ENCODE measurements at regions not wholly inside any gene's neighbourhood (a gene's known extent, or its start where the extent isn't known, plus 50 kb on each side); places are given as distances from the start of the nearest gene placed in this dataset.

GRCh38 chr7:81445462-81445861 lies 324.4 kb downstream of the HGF start:
- no peak for TF ChIP-seq SUZ12 (IDR thresholded peaks at IDR 0.05; ENCODE audit: extremely low read depth, insufficient read depth, insufficient read length)
- TF ChIP-seq YY1 (IDR thresholded peaks at IDR 0.05; ENCODE audit: insufficient read depth, insufficient read length), result no peak
- TF ChIP-seq ZNF274 (IDR thresholded peaks at IDR 0.05; ENCODE audit: low read depth, low read length), result no peak
